GM19372 (cell line): ENCODE measurements at regions not wholly inside any gene's neighbourhood (a gene's known extent, or its start where the extent isn't known, plus 50 kb on each side); places are given as distances from the start of the nearest gene placed in this dataset.

Experiments used
- ATAC-seq: cut with Tn5 transposase; IDR thresholded peaks from one replicate; pipeline ENCODE4 v1.9.1; 2021; ENCODE audit warnings: mild to moderate bottlenecking, low read depth, moderate library complexity; ENCODE audit not compliant: unreplicated experiment

DNA sequence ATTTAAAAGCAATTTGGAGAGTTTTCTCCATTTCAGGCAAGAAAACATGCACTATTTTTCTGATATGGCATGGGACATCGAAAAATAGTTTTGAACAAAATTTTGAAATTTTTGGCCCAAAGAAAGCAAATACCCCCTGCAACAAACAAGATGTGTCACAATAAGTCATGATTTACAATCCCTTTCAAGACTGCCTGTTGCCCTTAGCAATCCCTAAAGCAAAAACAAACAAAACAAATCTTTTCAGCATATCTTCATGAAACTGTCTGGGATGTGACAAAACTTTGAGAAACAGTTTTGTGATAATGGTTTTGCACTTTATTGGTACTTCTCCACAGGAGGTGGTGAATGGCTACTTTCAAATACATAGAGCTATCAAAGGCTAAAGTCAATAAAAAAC is 1888.7 kb upstream of the PIK3C3 start:
- ATAC-seq: no peak

DNA sequence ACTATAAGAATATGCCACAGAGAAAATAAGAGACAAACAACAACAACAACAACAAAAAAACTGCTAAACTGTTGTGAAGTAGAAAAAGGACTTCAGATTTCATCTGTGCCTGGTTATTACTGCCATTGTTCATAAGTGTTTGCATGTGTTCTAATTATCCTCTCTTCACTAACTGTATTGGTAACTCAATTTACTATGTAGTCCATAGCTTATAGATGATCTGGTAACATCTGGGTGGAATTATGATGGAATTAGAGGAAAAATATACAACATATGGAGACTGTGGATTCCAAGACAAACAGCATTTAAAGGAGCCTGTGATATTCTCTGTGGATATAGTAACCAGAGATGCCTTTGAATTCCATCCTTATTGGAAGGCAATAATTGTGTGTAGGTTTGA is 1891.5 kb upstream of the PIK3C3 start:
- ATAC-seq: no peak

DNA sequence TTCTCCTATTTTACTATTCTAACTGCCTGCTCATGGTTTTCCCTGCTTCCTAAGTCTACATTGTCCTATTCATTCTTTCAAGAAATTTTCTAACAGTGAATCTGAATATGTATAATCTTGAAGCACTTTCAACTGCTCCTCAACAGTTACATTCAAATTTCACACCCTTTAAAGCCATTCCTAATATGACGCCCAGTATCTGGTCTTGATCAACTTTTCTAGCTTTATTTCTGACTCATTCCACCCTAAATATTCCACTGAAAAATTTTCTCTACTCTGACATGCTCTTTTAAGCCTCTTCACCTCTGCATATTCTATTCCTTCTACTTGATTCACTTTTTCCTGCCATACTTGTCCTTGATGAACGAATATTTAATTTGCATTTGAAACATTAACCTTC is 1893.9 kb upstream of the PIK3C3 start:
- ATAC-seq: no peak

DNA sequence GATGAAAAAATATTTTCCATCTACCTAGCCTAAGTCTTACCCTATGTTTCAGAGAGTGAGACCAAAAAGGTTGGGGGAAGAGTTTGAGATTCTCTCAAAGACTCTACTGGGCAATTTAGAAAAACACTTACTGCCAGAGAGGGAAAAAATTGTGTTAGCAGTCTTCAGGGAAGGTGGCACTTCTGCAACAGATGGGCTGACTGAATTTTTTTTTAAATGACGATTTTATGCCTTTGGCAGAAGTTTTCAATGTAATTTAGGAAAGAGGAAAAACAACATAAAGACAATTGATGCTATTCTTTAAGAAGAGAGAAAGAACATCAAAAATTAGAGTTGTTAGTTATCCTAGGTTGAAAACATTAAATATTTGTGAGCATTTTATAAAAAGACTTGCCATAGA is 1894.5 kb upstream of the PIK3C3 start:
- ATAC-seq: no peak

DNA sequence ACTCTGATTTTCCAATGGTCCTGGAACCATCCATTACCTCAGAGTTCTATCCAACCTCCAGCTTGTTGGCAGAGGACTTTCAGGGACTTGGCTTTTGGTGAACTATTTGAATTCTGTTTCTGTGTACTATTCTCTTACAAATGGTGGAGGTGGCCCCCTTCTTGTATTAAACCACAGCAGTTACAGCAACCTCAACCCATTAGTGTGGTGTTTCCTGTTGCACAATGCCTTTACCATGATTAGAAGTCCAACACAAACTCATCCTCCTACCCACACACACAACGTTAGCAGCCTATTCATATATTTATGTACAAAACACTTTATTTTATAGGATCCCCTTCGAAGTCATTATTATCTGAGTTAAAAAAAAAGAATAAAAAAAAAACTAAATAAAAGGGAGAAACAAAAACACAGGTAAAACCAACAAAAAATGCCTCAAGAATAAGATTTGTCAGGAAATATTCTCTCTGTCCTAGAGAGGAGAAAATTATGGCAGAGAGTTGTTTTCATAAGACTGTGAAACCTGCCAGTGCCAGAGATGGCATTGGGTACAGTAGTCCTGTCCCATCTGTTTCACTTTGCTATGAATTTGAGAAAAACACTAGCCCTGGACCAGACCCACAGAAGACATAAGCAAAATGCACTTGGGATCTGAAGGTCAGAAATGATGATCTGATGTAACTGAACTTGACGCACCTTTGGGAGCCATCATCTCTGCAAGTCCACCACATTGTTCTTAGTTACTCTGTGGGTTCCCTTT is 1896.0 kb upstream of the PIK3C3 start:
- ATAC-seq: no peak

DNA sequence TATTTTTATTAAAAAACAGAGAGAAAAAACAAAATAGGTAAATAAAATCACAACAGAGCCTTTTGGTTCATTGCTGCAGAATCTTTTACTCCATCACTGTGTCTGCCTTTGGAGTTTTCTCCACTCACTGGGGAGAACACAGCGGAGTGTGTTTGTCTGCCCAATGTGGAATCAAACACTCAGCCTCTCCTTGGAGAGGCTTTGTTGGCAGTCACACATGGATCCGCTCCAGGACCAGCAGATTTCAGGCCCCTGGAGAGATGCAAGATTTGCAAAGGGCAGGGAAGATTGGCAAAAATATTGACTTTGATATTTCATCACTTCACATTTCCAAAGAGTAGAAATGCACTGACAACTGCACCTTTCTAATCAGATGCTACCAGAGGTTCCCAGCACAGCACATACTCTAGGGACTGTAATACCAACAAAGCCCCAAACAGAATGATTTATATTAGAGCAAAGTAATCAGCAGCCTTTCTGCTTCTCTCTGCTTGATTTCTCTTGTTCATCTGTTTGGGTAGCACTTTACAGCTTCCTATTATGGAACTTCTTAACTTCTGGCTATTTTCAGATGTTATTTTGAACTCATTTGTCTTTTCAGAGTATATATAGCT is 1898.8 kb upstream of the PIK3C3 start:
- no peak for ATAC-seq

DNA sequence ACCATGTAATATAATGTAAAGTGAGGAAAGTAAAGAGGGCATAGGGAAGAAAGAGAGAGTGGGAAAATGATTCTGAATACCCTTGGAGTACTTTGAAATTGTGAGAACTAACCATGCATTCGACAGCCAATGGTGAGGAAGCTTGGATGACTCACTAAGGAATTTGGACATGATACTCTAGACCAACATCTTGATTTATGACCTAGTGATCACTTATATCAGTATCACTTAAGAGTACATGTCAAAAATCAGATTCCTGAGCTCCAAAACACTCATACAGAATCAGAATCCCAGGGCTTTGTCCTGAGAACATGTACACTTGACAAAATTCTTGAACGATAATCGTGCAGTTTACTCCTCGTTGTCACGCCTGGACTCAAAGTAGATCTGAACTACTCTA is 1899.8 kb upstream of the PIK3C3 start:
- ATAC-seq: no peak

DNA sequence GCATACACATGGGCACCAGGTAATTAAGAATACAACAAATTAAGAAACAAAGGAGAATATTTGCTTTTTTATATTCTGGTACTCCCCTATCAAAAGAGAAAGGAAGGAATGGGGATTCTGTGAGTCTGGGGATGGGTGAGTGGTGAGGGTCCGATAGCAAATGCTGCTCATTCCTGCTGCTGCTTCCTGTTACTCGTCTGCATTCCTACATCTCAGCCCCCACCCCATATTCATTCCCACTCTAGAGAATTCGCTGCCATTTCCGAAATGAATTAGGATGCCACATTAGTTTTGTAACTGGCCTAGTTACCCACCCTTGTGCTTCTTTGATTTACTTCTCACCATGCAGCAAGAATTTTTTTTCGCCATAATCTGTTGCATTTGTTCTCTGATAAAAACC is 1905.3 kb upstream of the PIK3C3 start:
- ATAC-seq: no peak

DNA sequence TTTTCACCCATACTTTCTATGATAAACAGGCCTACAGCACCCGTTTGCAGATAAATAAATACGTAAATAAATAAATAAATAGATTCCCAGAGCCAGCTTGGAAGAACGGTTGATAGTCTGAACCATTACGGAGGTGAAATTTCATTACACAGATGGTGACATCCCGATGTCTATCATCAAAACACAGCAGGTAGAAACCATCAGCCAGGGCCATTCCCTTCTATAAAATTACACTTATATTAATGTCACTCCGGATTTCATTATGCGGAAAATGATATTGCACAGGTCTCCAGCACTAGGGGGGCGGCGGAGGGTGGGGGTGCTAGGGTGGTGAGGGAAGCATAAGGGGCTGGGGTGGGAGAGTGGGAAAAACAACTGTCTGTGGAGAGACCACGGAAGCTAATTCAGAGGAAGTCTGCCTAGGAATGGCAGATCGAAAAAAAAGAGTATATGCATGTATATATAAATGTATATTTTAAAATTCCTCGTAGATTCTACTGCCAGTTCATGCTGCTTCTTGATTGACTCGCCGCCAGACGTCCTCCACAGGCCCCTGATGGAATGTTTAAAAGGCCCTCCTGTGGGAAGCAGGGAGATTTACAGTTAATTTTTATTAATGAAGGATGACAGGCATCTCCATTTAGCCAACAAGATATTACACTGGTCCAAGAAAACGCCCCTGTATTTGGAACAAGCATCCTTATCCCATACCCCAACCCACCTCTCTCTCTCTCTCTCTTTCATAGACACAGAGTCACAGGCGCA is 1906.0 kb upstream of the PIK3C3 start:
- ATAC-seq: no peak

DNA sequence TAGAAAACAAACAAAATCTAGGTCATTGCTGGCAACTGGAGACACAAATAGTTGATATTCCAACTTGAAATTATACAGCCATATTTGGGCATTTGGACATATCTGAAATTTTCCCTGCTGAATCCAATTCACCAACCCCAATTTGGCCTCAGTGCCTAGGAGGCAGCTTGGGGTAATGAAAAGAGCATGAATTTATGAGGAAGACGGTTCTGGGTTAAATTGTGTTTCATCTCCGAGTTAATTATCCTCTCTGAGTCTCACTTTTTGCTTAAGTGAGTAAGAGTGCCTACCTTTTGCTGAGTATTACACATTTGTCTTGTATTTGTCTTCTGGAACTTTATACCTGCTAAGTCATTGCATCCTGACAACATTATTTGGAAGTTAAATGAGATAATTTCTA is 1906.8 kb upstream of the PIK3C3 start:
- ATAC-seq: no peak

DNA sequence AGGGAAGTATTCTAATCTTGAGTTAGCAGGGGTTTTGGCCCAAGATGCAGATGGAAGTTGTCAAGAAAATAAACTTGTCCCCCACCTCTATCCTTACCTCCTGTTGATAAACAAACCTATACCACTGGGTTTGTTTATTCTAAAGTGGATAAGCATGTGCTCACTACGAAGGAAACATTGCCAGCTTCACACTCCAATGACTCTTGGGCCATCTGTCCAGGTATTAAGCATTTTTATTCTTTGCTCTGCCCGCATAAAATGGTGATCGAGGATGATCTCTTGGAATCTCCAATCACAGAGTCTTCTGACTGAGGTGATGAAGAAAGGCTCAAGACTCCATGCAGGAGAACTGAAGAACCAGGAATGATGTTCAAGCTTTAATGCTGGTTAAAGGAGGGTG is 1908.4 kb upstream of the PIK3C3 start:
- ATAC-seq: no peak

DNA sequence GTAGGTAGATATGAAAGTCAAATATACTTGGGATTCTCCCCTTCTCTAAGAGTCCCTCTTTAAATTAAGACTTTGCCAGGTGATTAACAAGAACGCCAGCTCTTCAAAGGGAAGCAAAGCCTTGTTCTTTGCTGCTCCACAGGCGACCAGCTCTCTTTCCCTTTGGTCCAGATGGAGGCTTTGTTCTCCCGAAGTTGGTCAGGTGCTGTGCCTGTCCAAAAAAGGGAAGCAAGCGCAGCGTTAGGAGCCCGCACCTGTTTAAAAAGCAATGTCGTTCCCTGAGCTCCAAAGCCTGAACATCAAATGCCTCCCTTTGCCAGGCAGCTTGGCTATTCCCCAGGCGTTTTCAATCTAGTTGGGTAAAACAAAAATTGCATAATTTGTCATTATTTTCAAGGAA is 1913.1 kb upstream of the PIK3C3 start:
- ATAC-seq: no peak

DNA sequence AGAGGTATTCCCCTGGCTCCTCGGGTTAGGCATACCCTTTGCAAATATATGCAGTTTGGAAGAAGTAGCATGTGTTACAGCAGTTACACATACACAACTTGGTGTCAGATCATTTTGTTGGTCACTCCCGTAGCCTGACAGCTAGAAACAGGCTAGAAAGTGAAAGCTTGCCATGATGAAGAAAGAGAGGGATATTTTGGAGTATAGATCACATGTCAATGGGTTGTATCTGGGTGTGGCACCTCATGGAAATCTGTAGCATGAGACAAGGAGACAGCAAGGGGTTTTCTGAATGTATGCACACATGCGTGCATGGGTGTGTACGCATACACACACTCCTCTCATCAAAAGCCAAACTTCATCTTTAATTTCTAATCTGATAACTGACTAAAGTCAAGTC is 1914.5 kb upstream of the PIK3C3 start:
- no peak for ATAC-seq

DNA sequence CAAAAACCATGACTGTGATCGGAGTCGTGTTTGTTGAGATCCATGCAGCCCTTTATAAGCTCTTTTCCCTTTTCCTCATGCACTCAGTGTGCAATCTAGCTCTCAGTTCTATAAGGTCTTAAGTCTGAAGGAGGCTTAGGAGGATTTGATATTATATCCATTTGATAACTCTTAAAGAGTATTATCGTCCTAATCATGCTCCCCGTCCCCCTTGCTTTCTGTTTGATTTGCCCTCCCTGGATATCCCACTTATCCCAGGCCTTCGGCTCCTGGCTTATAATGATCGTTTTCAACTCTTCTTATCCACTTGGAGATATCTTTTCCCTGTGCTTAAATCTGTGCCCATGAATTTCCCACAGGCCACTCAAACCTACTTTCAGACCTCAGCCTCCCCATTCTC is 1917.7 kb upstream of the PIK3C3 start:
- ATAC-seq: no peak

DNA sequence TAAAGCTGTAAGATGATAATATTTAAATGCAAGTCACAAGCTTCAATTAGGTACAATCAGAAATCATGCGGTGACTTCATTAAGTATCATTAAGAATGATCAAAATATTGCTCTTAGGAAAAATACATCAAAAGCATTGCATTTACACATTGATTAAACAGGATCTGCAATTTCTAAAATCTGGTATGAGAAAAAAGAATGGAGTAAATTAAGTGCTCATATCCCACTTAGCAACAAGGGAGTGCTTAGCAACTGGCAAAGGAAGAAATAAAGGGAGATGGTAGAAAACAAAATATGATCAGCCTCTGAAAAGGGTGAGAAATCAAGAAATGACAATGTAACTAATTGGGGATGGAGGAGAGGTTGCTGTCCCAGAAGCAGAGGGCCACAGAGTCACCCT is 1918.2 kb upstream of the PIK3C3 start:
- ATAC-seq: no peak

DNA sequence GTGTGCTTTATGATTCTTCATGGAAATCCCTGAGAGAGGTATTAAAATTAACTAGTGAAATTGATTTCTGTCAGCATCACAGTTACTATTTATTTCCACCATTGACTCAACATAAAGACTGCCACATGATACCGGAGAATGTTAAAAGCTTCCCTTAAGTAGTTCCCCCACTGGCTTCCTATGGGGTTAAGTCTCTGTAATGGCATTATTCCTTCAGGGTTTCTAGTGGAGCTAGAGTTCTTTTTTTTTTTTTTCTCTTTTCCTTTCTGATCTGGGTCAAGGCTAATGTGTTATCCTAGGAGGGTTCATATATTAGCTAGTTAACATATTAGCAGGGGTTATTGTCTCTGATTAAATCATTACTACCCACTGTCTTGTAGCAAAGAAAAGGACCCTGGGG is 1919.1 kb upstream of the PIK3C3 start:
- no peak for ATAC-seq

DNA sequence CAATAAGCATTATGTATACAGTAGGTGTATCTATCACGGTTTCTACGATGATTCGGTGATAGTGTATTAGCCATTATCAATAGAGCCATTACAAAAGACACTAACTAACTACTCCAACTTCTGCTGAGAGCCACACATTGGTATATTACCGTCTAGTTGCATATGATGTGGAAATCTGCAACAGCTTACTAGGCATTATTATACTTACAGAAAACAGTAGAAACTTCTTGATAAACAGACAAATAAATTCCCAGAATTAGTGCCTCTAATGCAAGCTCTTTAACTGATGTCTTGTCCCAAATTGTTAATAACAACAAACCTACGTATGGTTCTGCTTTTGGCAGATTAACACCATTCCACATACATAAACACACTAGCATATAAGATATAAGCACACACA is 1923.0 kb upstream of the PIK3C3 start:
- ATAC-seq: no peak

DNA sequence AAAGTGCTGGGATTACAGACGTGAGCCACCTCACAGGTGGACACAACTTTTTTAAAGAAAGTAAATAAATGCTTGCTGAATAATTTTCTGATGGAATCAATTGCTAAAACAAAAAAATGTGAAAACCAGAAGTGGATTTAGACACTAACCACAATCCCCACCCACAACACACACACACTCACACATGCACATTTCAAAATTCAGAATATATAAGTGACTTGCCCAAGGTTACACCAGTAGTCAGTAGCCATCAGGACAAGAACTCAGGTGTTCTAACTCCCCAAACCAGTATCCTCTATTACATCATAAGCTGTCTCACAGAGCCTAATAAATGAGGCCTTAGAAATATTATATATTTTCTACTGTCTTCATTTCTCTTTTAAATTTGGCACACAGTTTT is 1923.6 kb upstream of the PIK3C3 start:
- no peak for ATAC-seq

DNA sequence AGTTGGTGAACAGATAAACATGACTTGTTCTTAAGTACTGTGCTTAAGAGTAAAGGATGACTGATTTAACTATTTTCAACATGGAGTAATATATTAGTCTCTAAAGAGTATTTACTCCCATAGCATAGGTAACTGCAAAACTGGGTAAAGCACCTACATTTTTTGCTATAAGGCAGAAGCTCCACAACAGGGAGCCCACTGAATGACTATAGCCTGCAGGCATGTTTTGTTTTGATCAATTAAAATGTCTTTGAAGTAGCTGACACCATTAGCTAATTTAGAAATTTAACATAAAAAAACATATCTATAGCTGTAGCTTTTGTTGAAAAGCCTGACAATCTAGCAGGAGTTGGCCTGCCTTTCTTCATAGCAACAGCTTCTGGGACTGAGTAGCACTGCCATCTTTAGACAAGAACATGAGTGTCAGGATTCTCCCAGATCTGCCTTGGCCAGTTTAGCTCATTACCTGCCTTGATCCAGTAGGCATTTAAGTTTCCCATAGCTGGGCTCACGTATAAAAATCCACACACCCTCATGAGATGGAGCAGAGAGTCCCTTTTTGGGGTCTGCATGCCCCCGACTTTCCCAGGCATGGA is 1935.1 kb upstream of the PIK3C3 start:
- ATAC-seq: no peak

DNA sequence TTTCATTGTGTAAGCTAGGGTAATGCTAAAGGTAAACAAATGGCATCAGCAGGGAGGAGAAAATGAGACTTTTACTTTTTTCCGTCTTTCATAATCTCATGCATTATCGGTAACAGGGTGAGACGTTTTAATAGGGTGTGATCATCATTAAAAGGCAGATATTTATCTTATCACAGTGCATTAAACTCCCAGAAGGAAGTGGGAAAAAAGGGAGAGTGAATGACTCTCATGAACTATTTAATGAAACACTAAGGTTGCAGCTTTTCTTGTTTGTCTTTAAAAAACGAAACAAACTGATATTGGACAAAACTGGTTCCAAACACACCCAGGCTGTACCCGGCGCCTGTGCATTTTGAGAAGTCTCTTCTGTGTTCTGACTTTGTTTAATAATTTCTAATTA is 1936.8 kb upstream of the PIK3C3 start:
- ATAC-seq: no peak

DNA sequence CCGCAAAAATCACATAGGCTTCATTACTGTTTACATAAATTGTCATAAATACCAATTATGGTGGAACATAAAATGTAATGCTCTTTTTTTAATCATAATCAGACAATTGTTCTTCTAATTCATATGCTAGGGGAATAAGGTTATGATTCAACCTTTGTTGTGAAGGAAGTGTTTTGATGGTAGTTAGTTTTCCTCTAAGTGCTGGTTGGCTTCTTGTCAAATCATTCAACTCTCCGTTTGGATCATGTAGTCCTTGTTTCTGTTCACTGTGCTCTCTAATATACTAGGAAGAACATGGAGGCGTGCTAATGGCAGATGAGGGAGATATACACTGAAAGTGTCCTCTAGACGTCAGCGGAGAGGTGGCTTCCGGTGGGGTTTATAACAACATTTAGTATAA is 1938.0 kb upstream of the PIK3C3 start:
- no peak for ATAC-seq
